PC-3 (cell line): ENCODE measurements at regions not wholly inside any gene's neighbourhood (a gene's known extent, or its start where the extent isn't known, plus 50 kb on each side); places are given as distances from the start of the nearest gene placed in this dataset.

ENCODE experiments used
- CTCF ChIP-seq: fragments of 300-600 bp; sonication (generic); conservative IDR thresholded peaks from 2 replicates; pipeline ENCODE4 v1.5.1; 2017; ENCODE audit warnings: antibody characterized with exemption, low read depth, mild to moderate bottlenecking, low read length
- EZH2 ChIP-seq: fragments of 300-600 bp; sonication (generic); IDR thresholded peaks from one replicate; pipeline ENCODE4 v1.6.1; 2017; ENCODE audit warnings: antibody characterized with exemption, mild to moderate bottlenecking, low read length; ENCODE audit not compliant: unreplicated experiment
- EZH2phosphoT487 ChIP-seq: fragments of 300-600 bp; sonication (generic); IDR thresholded peaks from 2 replicates; pipeline ENCODE4 v1.6.1; 2018; ENCODE audit warnings: mild to moderate bottlenecking, antibody characterized with exemption, low read length, borderline replicate concordance

GRCh38 chr5:75828029-75828428 is 110.8 kb upstream of the POC5 start:
- TF ChIP-seq EZH2 (no peak), CTCF (no peak), EZH2phosphoT487 (no peak)
